Smooth muscle cell (in vitro differentiated cells): ENCODE measurements at regions not wholly inside any gene's neighbourhood (a gene's known extent, or its start where the extent isn't known, plus 50 kb on each side); places are given as distances from the start of the nearest gene placed in this dataset.

Source experiments
- DNase-seq: peaks from one replicate; lab custom pipeline; 2025; ENCODE audit not compliant: unreplicated experiment; lab: John Stamatoyannopoulos, UW
- H2AFZ ChIP-seq: fragments of 200-600 bp; sonication (generic); 2 replicates; pipeline ENCODE4 v1.6.0; 2016; ENCODE audit warnings: antibody characterized with exemption, low read depth, mild to moderate bottlenecking
- H3F3A ChIP-seq: fragments of 200-600 bp; sonication (generic); 2 replicates; pipeline ENCODE4 v1.6.0; 2017; ENCODE audit warnings: antibody characterized with exemption, low read depth
- H3K27ac ChIP-seq: fragments of 200-600 bp; sonication (generic); 2 replicates; pipeline ENCODE4 v1.5.1; 2016; ENCODE audit warnings: low read depth, mild to moderate bottlenecking
- H3K27me3 ChIP-seq: fragments of 200-600 bp; sonication (generic); 2 replicates; pipeline ENCODE4 v1.6.1; 2016; ENCODE audit warnings: low read depth, mild to moderate bottlenecking
- H3K36me3 ChIP-seq: fragments of 200-600 bp; sonication (generic); 2 replicates; pipeline ENCODE4 v1.5.1; 2016; ENCODE audit warnings: low read depth
- H3K4me1 ChIP-seq: fragments of 200-600 bp; sonication (generic); 2 replicates; pipeline ENCODE4 v1.5.1; 2016; ENCODE audit warnings: low read depth
- H3K4me2 ChIP-seq: fragments of 200-600 bp; sonication (generic); 2 replicates; pipeline ENCODE4 v1.6.0; 2016; ENCODE audit warnings: mild to moderate bottlenecking
- H3K4me3 ChIP-seq: fragments of 200-600 bp; sonication (generic); 2 replicates; pipeline ENCODE4 v1.5.1; 2016; ENCODE audit warnings: mild to moderate bottlenecking
- H3K79me2 ChIP-seq: fragments of 200-600 bp; sonication (generic); 2 replicates; pipeline ENCODE4 v1.6.0; 2016; ENCODE audit warnings: low read depth, mild to moderate bottlenecking
- H3K9ac ChIP-seq: fragments of 200-600 bp; sonication (generic); 2 replicates; pipeline ENCODE4 v1.6.0; 2016; ENCODE audit warnings: low read depth
- H3K9me3 ChIP-seq: fragments of 200-600 bp; sonication (generic); replicated peaks from 2 replicates; pipeline ENCODE4 v1.5.1; 2016; ENCODE audit warnings: low read depth
- H4K20me1 ChIP-seq: fragments of 200-600 bp; sonication (generic); 2 replicates; pipeline ENCODE4 v1.6.0; 2016; ENCODE audit warnings: low read depth
- CTCF ChIP-seq: fragments of 200-600 bp; sonication (generic); IDR thresholded peaks from 2 replicates; pipeline ENCODE4 v1.5.1; 2017; ENCODE audit warnings: borderline replicate concordance, mild to moderate bottlenecking, antibody characterized with exemption; ENCODE audit not compliant: insufficient read depth, poor library complexity, severe bottlenecking
- WGBS: methylation state at CpG from one replicate; pipeline ENCODE4 v1.1.7; 2016; ENCODE audit warnings: low lambda C conversion rate; 5-methylcytosine and 5-hydroxymethylcytosine counted together

- 93% methylated on average over 1 of the region's 1 CpG for WGBS
- no peak for TF ChIP-seq CTCF
- no peak overlapping the region for H3K4me3 ChIP-seq
Measured at GRCh38 chr6:40336296-40336695, 250.9 kb downstream of the LRFN2 start.

GRCh38 chr6:40334496-40335270, 252.5 kb downstream of the LRFN2 start:
- Histone ChIP-seq H2AFZ (no peak overlapping the region), H3K4me1 (peaks cover 10% of the 10 kb centered on the region), H3K36me3 (no peaks in the 10 kb centered on the region), H3F3A (no peaks in the 10 kb centered on the region), H3K27me3 (peaks cover 55% of the 10 kb centered on the region), H3K9ac (no peak overlapping the region), H3K79me2 (no peaks in the 10 kb centered on the region), H3K4me2 (no peak overlapping the region), H3K9me3 (no peaks in the 10 kb centered on the region), H3K27ac (no peak overlapping the region), H4K20me1 (no peaks in the 10 kb centered on the region), H3K4me3 (no peak overlapping the region)
- DNase-seq = no peak
- no peak for TF ChIP-seq CTCF
- WGBS = 76% methylated on average over 5 of the region's 5 CpGs

More at GRCh38 chr6:40336296-40336695, 250.9 kb downstream of the LRFN2 start:
- no peaks in the 10 kb centered on the region for H3K4me1 ChIP-seq
- peak overlapping the region; percentile 13 for H3K4me2 ChIP-seq
- H3K27ac ChIP-seq = peak overlapping the region; percentile 3
- H2AFZ ChIP-seq = no peak overlapping the region
- H3K9ac ChIP-seq = no peak overlapping the region
- no peaks in the 10 kb centered on the region for H3K79me2 ChIP-seq
- H4K20me1 ChIP-seq = no peaks in the 10 kb centered on the region
- H3F3A ChIP-seq = no peaks in the 10 kb centered on the region
- H3K9me3 ChIP-seq = no peaks in the 10 kb centered on the region
- H3K36me3 ChIP-seq = no peaks in the 10 kb centered on the region
- no peak for DNase-seq
- peaks cover 46% of the 10 kb centered on the region for H3K27me3 ChIP-seq

GRCh38 chr6:40331545-40331944, 255.6 kb downstream of the LRFN2 start:
- WGBS = 84% methylated on average over 3 of the region's 3 CpGs
- no peak for TF ChIP-seq CTCF
- no peaks in the 10 kb centered on the region for H4K20me1 ChIP-seq
- H3K4me1 ChIP-seq = peaks cover 10% of the 10 kb centered on the region
- no peak overlapping the region for H3K9ac ChIP-seq
- H2AFZ ChIP-seq = no peak overlapping the region
- H3K4me2 ChIP-seq = no peak overlapping the region
- no peak for DNase-seq
- H3F3A ChIP-seq = no peaks in the 10 kb centered on the region
- H3K27me3 ChIP-seq = peaks cover 44% of the 10 kb centered on the region
- H3K27ac ChIP-seq = no peak overlapping the region
- no peak overlapping the region for H3K4me3 ChIP-seq
- H3K9me3 ChIP-seq = no peaks in the 10 kb centered on the region
- H3K79me2 ChIP-seq = no peaks in the 10 kb centered on the region
- H3K36me3 ChIP-seq = no peaks in the 10 kb centered on the region

- H3K27me3 ChIP-seq = peaks cover 44% of the 10 kb centered on the region
- TF ChIP-seq CTCF = no peak
- H3K36me3 ChIP-seq = no peaks in the 10 kb centered on the region
- H3K4me2 ChIP-seq = no peak overlapping the region
- H3K4me1 ChIP-seq = peaks cover 10% of the 10 kb centered on the region
- 14% methylated on average over 4 of the region's 4 CpGs for WGBS
- H3K27ac ChIP-seq = no peak overlapping the region
- no peak overlapping the region for H3K4me3 ChIP-seq
- no peaks in the 10 kb centered on the region for H3K79me2 ChIP-seq
- H3F3A ChIP-seq = no peaks in the 10 kb centered on the region
- H2AFZ ChIP-seq = no peak overlapping the region
- H3K9ac ChIP-seq = no peak overlapping the region
- H3K9me3 ChIP-seq = no peaks in the 10 kb centered on the region
- no peaks in the 10 kb centered on the region for H4K20me1 ChIP-seq
- DNase-seq = no peak
Measured at GRCh38 chr6:40330301-40330721, 256.9 kb downstream of the LRFN2 start.
